ENCODE measurements at regions not wholly inside any gene's neighbourhood (a gene's known extent, or its start where the extent isn't known, plus 50 kb on each side); places are given as distances from the start of the nearest gene placed in this dataset.

- no peak for TF ChIP-seq CTCF (IDR thresholded peaks at IDR 0.05)
- no peak for TF ChIP-seq EP300 (IDR thresholded peaks at IDR 0.05)
- no peak for TF ChIP-seq POLR2A (IDR thresholded peaks at IDR 0.05)
Measured at GRCh38 chr10:28952523-28952922, 275.2 kb downstream of the BAMBI start.
